ENCODE measurements at regions not wholly inside any gene's neighbourhood (a gene's known extent, or its start where the extent isn't known, plus 50 kb on each side); places are given as distances from the start of the nearest gene placed in this dataset.

- DNase-seq (ENCODE audit: low read depth, low spot score) = no peak
- Histone ChIP-seq H3K79me2 (ENCODE audit: control insufficient read depth, insufficient read depth, low read length) (no peaks in the 10 kb centered on the region), H4K20me1 (replicated peaks; ENCODE audit: control insufficient read depth, extremely low read depth, insufficient read depth, low read length) (no peaks in the 10 kb centered on the region), H3K9ac (replicated peaks; ENCODE audit: extremely low read depth, insufficient read depth, low read length) (no peak overlapping the region), H3K9me1 (replicated peaks; ENCODE audit: control insufficient read depth, extremely low read depth, insufficient read depth, low read length) (no peaks in the 10 kb centered on the region), H3K4me2 (ENCODE audit: insufficient read depth, low read length) (no peak overlapping the region), H3K27ac (ENCODE audit: insufficient read depth, low read depth, low read length) (no peak overlapping the region), H3K4me1 (ENCODE audit: control insufficient read depth, extremely low read depth, insufficient read depth, low read length) (no peaks in the 10 kb centered on the region), H2AFZ (ENCODE audit: low read depth, low read length) (no peak overlapping the region), H3K9me3 (replicated peaks; ENCODE audit: control insufficient read depth, insufficient read depth, low read length) (no peaks in the 10 kb centered on the region), H3K36me3 (ENCODE audit: control insufficient read depth in 2 of 2, extremely low read depth in 1 of 2, insufficient read depth in 2 of 2, low read length in 2 of 2) (no peaks in the 10 kb centered on the region), H3K27me3 (ENCODE audit: control insufficient read depth in 2 of 2, insufficient read depth in 2 of 2, low read length in 2 of 2) (no peaks in the 10 kb centered on the region), H3K4me3 (replicated peaks in 1 of 3; ENCODE audit: insufficient read depth in 1 of 3, low read depth in 1 of 3, low read length in 3 of 3) (no peak overlapping the region)
- POLR2A ChIA-PET = no interaction called here
- no TSS peak for BruUV-seq (replicated peaks)
- CTCF ChIA-PET = interaction anchor here (0.6 kb wide), 1 partner anchor 87 kb away, joined by 3 read pairs; no protein-coding TSS in a partner anchor
- dilution Hi-C loops (cut with MboI; ENCODE audit: extremely low pct_ligation_motif_present, low sequenced_read_pairs) (no loop called here), intact Hi-C loops (cut with micrococcal nuclease) (no loop called here)
- TF ChIP-seq MYC (IDR thresholded peaks at IDR 0.05; ENCODE audit: low read depth, low read length) (no peak), CTCF (IDR thresholded peaks at IDR 0.05; ENCODE audit: extremely low read depth in 1 of 2, insufficient read depth in 1 of 2, low read depth in 1 of 2, low read length in 2 of 2) (no peak), POLR2A (IDR thresholded peaks at IDR 0.05; ENCODE audit: low read depth, low read length) (no peak), POLR2AphosphoS5 (IDR thresholded peaks at IDR 0.05; ENCODE audit: insufficient read depth, low read depth, low read length) (no peak), JUN (IDR thresholded peaks at IDR 0.05; ENCODE audit: borderline replicate concordance, insufficient read depth, insufficient read length, low read depth) (no peak), FOS (IDR thresholded peaks at IDR 0.05; ENCODE audit: borderline replicate concordance, insufficient read depth, low read length) (no peak), MAX (IDR thresholded peaks at IDR 0.05; ENCODE audit: insufficient read depth, insufficient read length) (no peak), EZH2 (IDR thresholded peaks at IDR 0.05; ENCODE audit: borderline replicate concordance, low read depth, low read length, severe bottlenecking) (no peak), GATA2 (IDR thresholded peaks at IDR 0.05; ENCODE audit: insufficient read depth, insufficient read length, low read depth, low read length) (no peak)
- no peak for FAIRE-seq
These were observed 458.8 kb downstream of the TMEM232 start for GRCh38 chr5:110267714-110268113.

Measured in endothelial cell of umbilical vein (primary cell).